ENCODE measurements at regions not wholly inside any gene's neighbourhood (a gene's known extent, or its start where the extent isn't known, plus 50 kb on each side); places are given as distances from the start of the nearest gene placed in this dataset.

DNA sequence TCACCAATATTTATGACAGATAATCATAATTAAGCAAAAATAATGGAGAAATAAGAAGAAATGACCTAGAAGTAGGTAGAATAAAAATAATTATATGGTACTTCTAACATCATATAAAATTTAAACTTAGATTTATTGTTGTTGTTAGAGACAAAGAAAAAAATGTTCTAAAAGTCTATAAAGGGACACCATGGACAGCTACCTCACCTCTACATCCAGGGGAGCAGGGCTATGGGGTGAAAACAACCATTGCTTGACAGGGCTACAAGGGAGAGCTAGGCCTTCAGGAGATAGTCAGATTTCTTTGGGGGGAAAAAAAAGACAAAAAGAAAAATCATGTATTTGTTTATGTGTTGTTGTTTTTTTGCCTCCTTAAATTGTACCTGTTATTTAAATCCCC, 841.9 kb downstream of the VGLL3 start:
- Histone ChIP-seq H3K9me3 (peaks cover 0 to 5% (median 0%) of the 10 kb centered on the region in 8 donors), H3K36me3 (no peaks in the 10 kb centered on the region), H3K4me1 (no peaks in the 10 kb centered on the region), H3K27me3 (replicated peaks in 1 of 7) (no peaks in the 10 kb centered on the region), H3K27ac (no peak overlapping the region), H3K4me3 (no peak overlapping the region)
- intact Hi-C loops (cut with DNase I; ENCODE audit: low total_unique reads), result no loop called here
- TF ChIP-seq, protein P1, sequence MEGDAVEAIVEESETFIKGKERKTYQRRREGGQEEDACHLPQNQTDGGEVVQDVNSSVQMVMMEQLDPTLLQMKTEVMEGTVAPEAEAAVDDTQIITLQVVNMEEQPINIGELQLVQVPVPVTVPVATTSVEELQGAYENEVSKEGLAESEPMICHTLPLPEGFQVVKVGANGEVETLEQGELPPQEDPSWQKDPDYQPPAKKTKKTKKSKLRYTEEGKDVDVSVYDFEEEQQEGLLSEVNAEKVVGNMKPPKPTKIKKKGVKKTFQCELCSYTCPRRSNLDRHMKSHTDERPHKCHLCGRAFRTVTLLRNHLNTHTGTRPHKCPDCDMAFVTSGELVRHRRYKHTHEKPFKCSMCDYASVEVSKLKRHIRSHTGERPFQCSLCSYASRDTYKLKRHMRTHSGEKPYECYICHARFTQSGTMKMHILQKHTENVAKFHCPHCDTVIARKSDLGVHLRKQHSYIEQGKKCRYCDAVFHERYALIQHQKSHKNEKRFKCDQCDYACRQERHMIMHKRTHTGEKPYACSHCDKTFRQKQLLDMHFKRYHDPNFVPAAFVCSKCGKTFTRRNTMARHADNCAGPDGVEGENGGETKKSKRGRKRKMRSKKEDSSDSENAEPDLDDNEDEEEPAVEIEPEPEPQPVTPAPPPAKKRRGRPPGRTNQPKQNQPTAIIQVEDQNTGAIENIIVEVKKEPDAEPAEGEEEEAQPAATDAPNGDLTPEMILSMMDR (IDR thresholded peaks at IDR 0.05 in 8 of 11, conservative IDR thresholded peaks at IDR 0.05 in 3 of 11), result no peak
- TF ChIP-seq POLR2AphosphoS5 (IDR thresholded peaks at IDR 0.05), result no peak
- no peak for TF ChIP-seq POLR2A (IDR thresholded peaks at IDR 0.05)
- no peak for DNase-seq

DNA sequence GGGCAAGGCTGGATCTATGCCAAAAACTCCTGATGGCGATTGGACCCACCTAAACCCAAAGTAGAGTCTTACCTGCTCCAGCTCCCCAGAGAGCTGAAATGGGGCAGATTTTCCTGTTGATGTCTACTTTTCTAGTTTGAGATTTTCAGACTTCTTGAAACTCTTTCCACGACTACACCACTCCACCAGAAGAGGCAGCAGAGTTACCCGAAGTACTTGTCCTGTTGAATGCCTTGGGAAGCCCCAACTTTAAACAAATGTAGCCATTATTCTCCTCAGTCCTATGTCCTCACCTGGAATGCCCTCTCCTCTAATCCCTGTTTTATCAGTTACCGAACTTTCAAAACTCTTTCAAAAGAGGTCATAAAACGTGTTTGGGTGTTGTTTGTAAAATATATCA, 843.8 kb downstream of the VGLL3 start:
- intact Hi-C loops (cut with DNase I; ENCODE audit: low total_unique reads), result no loop called here
- TF ChIP-seq POLR2AphosphoS5 (IDR thresholded peaks at IDR 0.05) (no peak), POLR2A (IDR thresholded peaks at IDR 0.05) (no peak)
- TF ChIP-seq, protein P1 (IDR thresholded peaks at IDR 0.05 in 8 of 11, conservative IDR thresholded peaks at IDR 0.05 in 3 of 11), result no peak
- no peaks in the 10 kb centered on the region for H3K4me1 ChIP-seq
- DNase-seq, result no peak
- no peak overlapping the region for H3K4me3 ChIP-seq
- peaks cover 0 to 5% (median 0%) of the 10 kb centered on the region in 8 donors for H3K9me3 ChIP-seq
- WGBS, 5 donors, result 82 to 88% (median 84%) methylated on average over 5 of the region's 5 CpGs
- no peaks in the 10 kb centered on the region for H3K27me3 ChIP-seq (replicated peaks in 1 of 7)
- no peaks in the 10 kb centered on the region for H3K36me3 ChIP-seq
- H3K27ac ChIP-seq, result no peak overlapping the region

DNA sequence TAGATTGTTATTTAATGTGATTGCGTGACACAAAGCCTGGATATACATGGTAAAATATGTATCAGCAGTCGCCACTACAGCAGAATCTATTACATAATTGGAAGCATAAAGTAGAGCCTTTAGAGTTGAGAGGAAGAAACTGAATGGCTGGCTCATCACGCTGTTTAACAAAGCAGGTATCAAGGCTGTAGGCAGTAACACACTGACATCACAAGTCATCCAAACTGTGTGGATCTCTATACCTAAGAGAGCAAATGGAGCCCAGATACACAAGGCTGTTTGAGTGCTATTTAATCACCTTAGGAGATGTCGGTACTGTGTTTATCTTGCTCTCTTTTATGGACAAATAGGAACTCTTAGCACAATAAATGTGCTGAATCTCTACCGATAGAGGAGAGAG, 864.4 kb downstream of the VGLL3 start:
- DNase-seq, result no peak
- Histone ChIP-seq H3K9me3 (peaks cover 0 to 29% (median 10%) of the 10 kb centered on the region in 8 donors), H3K4me3 (no peak overlapping the region), H3K27ac (no peak overlapping the region), H3K36me3 (no peaks in the 10 kb centered on the region), H3K4me1 (no peaks in the 10 kb centered on the region), H3K27me3 (replicated peaks in 1 of 7) (no peaks in the 10 kb centered on the region)
- intact Hi-C loops (cut with DNase I; ENCODE audit: low total_unique reads), result no loop called here
- TF ChIP-seq POLR2A (IDR thresholded peaks at IDR 0.05) (no peak), POLR2AphosphoS5 (IDR thresholded peaks at IDR 0.05) (no peak)
- TF ChIP-seq, protein P1 (IDR thresholded peaks at IDR 0.05 in 8 of 11, conservative IDR thresholded peaks at IDR 0.05 in 3 of 11), result no peak
- WGBS, 5 donors, result 85 to 89% (median 87%) methylated on average over 5 of the region's 5 CpGs

Small RNA genes in the stretch of these regions (small RNA-seq; reads per million reads assigned to genes)
- gene AC108706.1 (0 reads per million in 4 donors), gene RNU6-1129P (0 reads per million in 4 donors)
